GM18519 (cell line): ENCODE measurements at regions not wholly inside any gene's neighbourhood (a gene's known extent, or its start where the extent isn't known, plus 50 kb on each side); places are given as distances from the start of the nearest gene placed in this dataset.

Experiments used
- ATAC-seq: cut with Tn5 transposase; IDR thresholded peaks from one replicate; pipeline ENCODE4 v1.9.1; 2021; ENCODE audit warnings: mild to moderate bottlenecking, moderate library complexity; ENCODE audit not compliant: unreplicated experiment, low FRiP score

DNA sequence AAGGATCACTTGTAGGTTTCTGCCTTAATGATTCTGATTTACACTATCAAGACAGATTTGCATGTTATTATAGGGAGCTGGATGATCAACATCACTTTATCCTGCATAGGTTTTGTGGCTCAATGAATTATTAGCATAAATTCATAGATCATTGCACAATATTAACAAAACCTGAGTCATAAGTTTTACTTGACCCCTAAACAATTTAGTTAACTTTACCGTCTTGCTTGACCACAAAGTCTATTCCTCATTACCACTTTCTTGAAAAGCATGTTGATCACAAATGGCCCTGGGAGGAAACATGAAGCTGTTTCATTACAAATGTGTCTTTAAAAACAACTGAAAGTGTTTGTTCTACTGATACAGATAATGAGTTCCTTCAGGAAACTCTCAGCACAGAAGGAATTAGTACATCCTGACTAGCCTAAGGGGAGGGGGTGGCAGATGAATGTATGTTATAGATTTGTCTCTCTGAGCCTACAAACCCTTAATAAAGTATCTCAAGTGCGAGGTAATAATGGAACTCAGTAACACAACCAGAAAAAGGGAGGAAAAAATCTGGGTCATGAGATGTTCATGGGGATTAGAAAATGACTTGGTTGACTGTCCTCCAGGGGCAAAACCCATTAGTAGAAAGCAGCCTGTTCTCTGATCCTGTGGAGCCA, 303.4 kb downstream of the PIK3C3 start:
- ATAC-seq = no peak

DNA sequence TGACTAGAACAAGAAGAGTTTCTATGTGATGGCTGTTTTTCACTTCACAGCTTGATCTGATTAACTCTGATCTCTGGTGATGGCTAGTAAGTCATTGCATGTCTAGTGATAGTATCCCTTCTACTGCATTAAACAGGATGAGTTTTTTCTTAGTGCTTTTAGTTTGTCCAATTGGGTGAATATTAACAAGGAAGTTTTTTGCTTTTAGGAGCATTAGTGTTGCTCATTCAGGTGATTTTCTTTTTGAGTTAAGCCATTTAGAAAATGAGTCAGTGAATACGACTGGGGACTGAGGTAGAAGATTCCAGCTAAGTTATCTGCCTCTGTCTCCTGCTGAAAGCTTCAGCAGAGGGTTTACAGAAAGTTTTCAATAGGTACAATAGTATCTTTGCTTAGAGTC, 306.7 kb downstream of the PIK3C3 start:
- no peak for ATAC-seq

DNA sequence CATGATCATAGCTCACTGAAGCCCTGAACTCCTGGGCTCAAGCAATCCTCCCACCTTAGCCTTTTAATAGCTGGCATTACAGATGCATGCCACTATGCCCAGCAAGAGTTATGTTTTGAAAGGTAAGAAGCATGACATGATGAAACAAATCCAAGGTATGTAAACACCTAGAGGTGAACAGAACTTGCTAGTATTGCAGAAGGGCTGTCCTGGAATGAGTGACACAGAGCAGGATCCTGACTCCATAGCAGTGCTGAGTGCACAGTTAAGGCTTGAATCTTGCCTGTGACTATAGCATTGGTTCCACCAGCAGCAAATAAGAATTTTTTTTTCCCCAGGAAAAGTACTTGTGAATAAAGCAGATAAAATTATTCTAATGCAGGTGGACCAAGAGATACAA, 309.5 kb downstream of the PIK3C3 start:
- no peak for ATAC-seq

DNA sequence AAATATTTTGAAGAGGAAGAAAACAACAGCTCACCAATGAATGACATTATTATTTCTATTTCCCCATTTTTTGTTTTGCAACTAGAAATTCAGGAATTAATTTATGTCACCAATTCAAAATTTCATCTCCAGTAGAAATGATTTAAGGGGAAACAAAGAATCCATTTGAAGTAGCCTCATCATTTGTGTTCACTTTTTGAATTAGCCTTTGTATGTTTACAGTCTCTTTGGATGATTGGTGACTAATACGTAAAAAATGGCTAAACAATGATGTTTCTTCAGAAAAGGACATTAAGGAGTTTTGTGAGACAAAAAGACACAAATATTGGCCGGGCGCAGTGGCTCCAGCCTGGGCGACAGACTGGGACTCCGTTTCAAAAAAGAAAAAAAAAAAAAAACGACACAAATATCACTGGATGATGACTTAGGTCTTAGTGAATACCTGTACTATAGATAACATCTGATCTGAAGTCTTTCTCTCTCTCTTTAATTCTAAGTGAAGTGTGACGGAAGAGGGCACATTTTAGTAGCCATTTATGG, 313.2 kb downstream of the PIK3C3 start:
- no peak for ATAC-seq

DNA sequence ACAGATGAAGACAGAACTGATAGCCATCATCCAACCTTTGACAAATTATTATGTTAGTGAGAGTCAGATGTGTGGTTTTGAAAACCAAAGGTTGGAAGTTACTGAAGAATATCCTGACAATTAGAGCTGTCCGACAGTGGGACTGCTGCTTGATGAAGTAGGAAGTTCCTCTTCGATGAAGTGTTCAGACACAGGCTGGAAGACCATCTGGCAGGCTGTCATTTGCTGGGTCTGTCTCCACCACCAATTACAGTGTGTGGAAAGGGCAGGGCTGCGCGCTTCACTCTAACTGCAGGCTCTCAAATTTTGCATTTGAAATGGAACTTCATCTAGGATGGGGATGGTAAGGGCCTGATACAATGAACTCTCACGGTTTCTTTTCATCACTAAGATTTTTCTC, 313.8 kb downstream of the PIK3C3 start:
- no peak for ATAC-seq

DNA sequence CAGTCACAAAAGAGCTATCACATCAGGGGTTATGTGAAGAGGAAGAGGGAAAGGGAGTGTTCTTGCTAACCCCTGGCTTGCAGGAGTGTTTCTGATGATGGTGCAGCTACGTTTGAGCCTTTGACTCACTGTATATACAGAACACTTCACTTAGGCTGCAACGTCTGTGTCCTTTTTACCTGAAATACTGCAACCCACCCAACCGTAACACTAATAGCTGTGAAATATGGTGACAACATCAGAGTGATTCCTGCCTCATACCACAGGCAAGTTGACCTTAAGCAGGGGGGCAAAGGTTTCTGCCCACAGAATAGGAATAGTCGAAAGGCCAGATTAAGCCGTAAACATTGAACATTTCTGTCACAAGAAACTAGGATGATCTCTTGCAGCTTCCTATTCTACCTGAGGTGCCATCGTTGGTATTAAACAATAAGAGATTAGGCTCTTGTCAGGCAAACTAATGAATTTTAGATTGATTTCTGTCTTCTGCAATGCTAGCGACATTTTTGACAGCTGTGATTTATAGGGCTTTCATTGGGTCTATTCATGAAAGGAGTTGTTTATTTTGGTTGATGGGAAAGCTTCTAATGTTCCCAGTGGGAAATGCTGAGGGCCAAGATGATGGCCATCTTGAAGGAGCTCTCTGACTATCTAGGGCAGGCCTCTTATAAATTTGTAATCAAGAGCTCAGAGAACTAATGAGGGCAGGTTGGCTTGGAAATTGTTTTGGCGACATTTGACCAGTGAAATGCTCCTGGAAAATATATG, 316.8 kb downstream of the PIK3C3 start:
- ATAC-seq = no peak

DNA sequence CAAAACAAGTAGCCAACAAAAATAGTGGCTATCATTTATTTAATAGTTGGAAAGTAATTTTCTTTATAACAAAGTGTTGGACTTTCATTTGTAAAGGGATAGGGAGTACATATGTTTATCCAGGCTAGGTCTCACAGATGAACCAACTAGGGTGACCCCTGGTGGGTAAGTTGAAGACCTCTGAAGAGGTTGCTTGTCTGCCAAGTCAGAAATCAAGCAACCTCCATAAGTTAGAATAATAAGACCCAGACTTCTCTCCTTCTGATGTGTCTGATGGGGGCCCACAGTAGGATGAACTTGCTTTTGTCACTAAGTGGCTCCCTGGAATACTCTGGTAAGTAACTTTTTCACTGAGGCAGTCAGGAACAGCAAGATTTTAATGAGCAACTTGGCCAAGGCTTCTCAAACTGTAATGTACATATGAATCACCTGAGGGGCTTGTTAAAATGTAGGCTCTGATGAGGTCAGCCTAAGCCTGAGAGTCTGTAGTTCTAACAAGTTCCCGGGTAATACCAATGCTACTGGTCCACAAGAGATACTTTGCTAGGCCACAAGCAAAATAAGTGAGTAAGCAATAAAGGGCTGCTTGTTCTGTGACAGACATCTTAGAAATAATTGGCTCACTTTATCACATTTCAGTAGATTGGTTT, 319.6 kb downstream of the PIK3C3 start:
- peak; percentile 47 for ATAC-seq

DNA sequence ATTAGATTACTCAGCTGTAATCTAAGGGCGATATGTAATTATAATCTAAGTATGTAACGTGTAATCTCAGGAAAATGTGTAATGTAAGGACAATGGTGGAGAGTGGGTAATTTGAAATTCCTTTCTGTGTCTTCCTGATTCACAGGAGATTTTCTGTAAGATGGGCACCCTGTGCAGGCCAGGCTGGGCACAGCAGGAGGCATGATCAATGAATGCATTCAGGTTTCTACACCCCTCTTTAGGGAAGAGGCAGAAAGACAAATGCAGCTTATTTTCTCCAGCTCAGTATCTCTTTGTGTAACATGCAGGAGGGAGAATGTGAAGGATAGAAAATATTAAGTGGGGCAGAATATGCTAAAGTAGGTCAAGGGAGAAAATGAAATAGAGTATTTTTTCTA, 320.1 kb downstream of the PIK3C3 start:
- ATAC-seq = no peak

DNA sequence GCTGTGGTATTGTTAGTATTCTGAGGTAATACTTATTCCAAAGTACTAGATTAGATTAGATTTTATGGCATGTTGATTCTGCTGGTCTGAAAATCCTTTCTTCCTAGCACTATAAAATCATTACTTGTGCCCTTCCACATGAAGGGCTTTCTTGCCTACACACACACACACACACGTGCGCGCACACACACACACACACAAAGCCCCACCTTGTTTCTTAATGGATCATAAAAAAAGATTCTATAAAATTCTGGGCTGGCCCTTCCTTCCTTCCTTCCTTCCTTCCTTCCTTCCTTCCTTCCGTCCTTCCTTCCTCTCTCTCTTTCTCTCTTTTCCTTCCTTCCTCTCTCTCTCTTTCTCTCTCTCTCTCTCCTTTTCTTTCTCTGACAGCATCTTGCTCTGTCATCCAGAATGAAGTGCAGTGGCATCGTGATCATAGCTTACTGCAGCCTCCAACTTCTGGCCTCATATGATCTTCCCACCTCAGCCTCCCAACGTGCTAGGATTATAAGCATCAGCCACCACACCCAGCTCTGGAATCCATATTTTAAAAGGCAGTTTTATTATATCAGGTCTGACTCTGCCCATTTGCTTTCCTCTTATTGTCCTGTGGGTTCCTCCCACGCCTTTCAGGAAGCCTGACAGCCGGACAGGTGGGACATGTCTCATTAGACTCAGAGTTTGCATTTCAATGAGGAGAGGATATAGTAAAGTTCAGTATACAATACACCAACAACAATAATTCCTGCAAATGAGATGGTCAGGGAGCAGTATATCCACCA, 321.1 kb downstream of the PIK3C3 start:
- ATAC-seq = no peak

DNA sequence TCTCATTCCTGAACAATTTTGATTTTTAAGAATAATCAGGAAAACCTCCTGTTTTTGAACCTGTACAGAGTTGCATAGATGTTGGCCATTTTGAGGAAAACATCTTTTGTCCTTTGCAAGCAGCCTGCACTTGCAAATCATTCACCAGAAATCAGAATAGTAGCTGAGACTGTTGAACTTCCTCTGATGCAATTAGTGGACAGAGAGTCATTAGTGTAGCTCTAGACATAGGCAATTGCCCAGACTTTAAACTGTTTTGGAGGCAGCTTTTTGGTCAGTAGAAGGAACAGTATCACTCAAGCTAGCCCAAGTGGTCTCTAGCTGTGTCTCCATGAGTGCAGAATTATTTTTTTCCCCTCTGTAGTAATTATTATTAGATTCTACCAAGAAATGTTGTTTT, 326.1 kb downstream of the PIK3C3 start:
- ATAC-seq = no peak

DNA sequence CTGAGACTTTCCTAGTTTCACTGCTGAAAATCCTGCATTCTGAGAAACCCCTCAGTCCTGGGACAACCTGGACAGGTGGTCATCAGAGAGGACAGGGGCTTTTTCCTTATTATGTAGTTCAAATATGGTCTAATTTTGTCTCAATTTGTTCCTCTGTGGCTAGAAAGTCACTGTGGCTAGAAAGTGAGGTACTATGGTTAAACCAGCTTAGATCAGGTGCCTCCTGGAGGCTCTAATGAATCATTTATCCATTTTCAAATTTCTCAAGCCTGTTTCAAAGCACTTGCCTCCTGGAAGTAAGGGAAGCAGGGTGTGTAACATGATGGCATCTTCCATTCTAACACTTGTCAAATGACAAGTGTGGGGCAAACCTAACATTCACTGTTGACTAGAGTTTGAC, 326.8 kb downstream of the PIK3C3 start:
- ATAC-seq = no peak

DNA sequence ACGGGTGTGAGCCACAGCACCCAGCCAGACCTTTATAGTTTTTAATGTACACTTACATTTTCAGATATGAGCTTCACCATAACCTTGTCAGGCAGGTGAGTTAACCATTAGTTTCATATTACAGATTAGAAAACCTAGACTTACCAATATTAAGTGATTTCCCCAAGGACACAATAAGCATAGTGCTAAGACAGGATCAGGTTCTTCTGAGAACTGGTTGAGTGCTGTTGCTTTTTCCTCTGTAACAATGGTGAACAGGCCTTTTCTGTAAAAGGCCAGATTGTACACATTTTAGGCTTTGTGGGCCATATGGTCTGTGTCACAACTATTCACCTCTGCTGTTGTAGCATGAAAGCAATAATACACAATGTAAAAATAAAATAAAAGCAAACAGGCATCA, 332.0 kb downstream of the PIK3C3 start:
- ATAC-seq = no peak

DNA sequence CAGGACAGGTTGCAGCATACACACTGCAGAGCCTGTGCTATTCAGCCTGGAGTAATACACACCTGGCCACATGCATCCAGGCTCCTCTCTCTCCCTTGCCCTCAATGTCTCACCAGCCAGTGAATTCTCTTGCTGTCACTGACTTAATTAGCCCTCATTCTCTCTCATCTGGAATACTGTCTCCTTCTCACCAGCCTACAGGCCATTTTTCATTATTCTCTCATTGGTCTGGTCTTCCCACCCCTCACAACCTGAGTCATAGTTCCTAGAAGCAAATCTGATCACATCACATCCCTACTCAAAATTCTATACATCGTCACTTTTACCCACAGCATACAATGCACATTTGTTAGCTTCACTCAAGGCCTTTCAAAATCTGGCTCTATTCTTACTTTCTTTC, 333.1 kb downstream of the PIK3C3 start:
- ATAC-seq = no peak

DNA sequence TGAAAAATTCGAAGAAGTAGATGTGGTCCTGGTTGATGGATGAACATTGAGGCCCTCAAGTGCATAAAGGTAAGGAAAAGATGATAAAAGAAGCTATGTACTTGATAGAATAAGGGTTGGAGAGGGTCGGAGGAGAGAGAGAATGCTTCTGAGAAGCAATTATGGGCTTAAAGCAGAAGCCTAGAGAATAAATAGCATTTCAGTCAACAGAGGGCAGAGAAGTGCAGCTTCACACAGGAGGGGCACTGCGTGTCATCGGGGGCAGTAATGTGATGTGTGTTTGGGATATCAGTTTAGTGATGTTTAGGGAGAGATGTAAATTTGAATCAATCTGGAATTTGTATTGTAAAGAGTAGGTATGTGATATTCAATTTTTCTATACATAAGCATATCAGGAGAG, 334.5 kb downstream of the PIK3C3 start:
- no peak for ATAC-seq

DNA sequence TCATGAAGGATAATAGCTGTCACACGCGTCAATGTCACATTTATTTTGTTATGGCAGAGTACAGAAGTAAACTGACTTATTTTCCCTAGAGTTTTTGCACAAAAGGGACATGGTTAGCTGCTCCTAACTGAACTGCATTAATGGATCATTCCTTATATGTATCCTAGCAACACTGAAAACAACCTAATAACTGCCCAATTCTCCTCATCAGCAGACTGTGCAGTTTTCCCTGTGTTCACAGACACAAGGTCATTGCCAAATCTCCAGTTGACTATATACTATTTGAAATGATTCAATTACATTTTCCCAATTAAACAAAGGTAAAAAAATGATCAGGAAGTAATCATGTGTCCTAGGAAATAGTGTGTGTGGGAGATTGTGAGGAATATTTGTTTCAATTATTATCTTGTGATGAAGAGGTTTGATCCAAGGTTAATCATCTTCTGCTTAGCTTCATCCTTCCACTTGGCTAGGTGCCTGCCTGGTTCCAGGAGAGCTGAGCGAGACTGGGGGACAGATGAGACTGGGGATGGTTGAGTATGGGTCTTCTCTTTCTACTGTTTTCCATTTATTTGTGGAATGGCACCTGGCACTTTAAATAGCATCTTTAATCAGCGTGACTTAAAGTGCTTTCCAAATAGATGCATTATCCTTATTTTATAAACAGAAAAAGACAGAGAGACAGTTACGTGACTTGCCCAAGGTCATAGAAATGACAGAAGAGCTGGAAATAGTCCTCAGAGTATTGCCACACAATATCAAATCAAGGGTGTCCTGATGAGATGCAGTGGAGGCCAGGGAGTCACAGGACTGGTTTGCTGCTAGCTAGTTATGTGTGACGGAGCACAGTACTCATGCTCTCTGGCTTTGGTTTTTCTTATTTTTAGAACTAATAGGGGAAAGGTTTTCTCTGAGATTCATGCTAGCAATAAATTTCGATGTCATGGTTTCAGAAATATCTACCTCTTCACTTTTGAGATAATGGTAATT, 335.6 kb downstream of the PIK3C3 start:
- no peak for ATAC-seq

DNA sequence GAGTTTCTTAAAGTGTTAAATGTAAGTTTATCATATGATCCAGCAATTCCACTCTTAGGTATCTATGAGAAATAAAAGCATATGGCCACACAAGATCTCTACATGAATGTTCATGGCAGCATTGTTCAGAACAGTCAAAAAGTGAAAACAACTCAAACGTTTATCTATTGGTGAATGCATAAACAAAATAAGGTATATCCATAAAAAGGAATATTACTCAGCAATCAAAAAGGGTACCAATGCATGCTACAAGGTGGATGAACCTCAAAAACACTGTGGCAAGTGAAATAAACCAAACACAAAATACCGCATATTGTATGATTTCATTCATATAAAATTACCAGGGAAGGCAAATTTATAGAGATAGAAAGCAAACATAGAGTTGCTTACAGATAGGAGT, 337.6 kb downstream of the PIK3C3 start:
- ATAC-seq = no peak

DNA sequence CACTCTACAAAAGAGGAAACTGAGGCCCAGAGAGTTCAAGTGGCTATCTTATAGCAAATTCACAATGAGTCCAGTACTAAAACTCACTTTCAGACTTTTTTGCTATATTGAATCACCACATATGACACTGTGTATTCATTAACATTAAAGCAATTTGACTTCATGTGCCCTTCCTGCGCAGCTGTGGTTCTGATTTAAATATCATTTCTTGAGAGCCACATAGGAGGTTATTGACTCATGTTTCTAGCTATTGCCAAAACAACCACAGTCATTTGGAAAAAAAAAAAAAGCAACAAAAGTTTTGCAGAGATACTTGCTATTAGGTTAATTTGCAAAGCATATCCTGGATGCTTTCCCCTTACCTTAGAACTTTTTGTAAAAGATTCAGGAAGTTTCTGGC, 341.2 kb downstream of the PIK3C3 start:
- ATAC-seq = no peak

DNA sequence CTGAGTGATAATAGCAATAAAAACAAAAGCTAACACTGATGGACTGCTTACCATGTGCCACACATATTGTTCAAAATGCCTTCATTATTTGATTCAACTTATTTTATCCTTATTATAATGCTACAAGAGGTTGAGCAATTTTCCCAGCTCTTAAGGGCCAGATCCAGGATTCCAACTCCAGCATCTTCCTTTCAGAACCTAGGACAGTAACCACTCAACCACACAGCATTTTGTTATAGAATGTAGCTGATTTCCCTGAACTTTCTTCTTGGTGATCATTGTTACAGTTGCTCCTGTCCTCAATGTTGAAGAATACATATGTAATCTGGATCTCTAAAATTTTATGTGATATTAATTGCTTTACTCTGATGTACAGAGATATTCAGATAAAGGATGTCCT, 341.7 kb downstream of the PIK3C3 start:
- ATAC-seq = no peak

DNA sequence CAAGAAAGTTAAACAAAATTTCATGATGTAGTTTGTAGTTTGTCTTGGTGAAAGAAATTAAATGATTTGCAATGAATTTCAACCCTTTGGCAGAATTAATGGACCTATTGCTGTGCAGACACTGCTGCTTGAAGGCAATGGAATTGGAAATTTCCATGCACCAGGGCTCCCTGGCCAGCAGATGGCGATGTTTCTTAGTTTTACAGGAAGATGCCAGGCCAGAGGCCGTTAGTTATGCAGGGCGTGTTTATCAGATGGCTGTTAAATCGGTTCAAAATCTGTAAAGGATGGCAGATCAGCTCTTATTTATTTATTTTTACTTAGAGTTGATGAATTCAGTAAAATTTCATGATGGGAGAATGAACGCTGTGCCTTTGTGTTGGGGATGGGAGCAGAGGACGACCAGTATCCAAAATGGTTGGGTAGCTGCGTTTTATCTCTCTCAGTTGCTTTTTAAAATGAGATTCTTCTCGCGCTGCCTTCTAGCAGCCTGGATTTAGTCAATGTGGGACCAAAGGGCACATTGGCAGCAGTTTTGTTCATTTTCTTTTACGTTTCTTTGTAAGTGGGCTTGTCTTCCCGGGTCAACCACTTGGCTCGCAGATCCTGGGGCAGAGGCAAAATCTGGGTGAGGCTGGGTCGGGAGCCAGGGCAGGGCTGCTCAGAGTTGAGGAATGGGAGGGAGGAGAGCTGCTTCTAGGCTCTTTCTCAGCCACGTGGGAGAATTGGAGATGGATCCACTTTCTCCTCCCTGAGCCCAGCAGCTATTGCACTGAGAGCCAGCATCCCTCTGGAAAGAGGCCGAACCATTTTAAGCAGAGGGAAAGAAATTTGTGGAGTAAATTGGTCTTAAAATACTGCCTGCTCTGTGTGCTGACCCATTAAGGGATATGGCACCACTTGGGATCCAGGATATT, 344.0 kb downstream of the PIK3C3 start:
- peak; percentile 94 for ATAC-seq
